ENCODE measurements at regions not wholly inside any gene's neighbourhood (a gene's known extent, or its start where the extent isn't known, plus 50 kb on each side); places are given as distances from the start of the nearest gene placed in this dataset.
"Not testable (repeated sequence)": the region's sequence is repeated elsewhere in the genome, so short reads cannot be mapped to it uniquely, and the experiment has no call there.

GRCh38 chr5:38621840-38622437 is 65.5 kb upstream of the LIFR start:
- DNase-seq, result no peak
- Histone ChIP-seq H3K27me3 (no peaks in the 10 kb centered on the region), H3K4me3 (no peak overlapping the region), H3K9me3 (peaks cover 0 to 4% (median 0%) of the 10 kb centered on the region in 4 donors), H3K36me3 (no peaks in the 10 kb centered on the region), H3K4me1 (no peaks in the 10 kb centered on the region), H3K27ac (no peak overlapping the region)
- TF ChIP-seq CTCF (IDR thresholded peaks at IDR 0.05), result no peak
- TF ChIP-seq POLR2A (IDR thresholded peaks at IDR 0.05), result no peak

GRCh38 chr5:38622723-38623129 is 66.3 kb upstream of the LIFR start:
- H3K27me3 ChIP-seq, result no peaks in the 10 kb centered on the region
- H3K4me1 ChIP-seq, result no peaks in the 10 kb centered on the region
- no peak overlapping the region for H3K4me3 ChIP-seq
- no peak for DNase-seq
- H3K27ac ChIP-seq, result no peak overlapping the region
- TF ChIP-seq POLR2A (IDR thresholded peaks at IDR 0.05) (no peak), CTCF (IDR thresholded peaks at IDR 0.05) (no peak)
- no peaks in the 10 kb centered on the region for H3K36me3 ChIP-seq
- H3K9me3 ChIP-seq, result peaks cover 0 to 4% (median 0%) of the 10 kb centered on the region in 4 donors

DNA sequence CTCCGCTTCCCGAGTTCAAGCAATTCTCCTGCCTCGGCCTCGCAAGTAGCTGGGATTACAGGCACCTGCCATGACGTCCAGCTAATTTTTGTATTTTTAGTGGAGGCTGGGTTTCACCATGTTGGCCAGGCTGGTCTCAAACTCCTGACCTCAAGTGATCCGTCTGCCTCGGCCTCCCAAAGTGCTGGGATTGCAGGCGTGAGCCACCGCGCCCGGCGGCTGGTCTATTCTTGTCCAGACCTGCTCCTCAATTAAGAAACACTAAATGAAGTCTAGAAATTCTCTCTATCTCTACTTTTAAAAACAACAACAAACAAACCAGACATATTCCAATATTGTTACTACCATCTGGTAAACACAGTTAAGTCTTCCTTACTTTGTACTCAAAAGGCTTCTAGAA is 68.1 kb upstream of the LIFR start:
- not testable (repeated sequence) for DNase-seq

DNA sequence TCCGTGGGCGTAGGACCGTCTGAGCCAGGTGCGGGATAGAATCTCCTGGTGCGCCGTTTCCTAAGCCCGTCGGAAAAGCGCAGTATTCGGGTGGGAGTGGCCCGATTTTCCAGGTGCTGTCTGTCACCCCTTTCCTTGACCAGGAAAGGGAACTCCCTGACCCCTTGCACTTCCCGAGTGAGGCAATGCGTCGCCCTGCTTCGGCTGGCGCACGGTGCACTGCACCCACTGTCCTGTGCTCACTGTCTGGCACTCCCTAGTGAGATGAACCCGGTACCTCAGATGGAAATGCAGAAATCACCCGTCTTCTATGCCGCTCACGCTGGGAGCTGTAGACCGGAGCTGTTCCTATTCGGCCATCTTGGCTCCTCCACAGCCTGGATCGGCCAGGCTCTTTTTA is 74.9 kb upstream of the LIFR start:
- not testable (repeated sequence) for H3K4me1 ChIP-seq, DNase-seq, H3K27ac ChIP-seq

More for the DNA sequence above, 68.1 kb upstream of the LIFR start:
- not testable (repeated sequence) for H3K4me3 ChIP-seq, H3K36me3 ChIP-seq, H3K4me1 ChIP-seq, H3K27me3 ChIP-seq, H3K9me3 ChIP-seq, H3K27ac ChIP-seq

DNA sequence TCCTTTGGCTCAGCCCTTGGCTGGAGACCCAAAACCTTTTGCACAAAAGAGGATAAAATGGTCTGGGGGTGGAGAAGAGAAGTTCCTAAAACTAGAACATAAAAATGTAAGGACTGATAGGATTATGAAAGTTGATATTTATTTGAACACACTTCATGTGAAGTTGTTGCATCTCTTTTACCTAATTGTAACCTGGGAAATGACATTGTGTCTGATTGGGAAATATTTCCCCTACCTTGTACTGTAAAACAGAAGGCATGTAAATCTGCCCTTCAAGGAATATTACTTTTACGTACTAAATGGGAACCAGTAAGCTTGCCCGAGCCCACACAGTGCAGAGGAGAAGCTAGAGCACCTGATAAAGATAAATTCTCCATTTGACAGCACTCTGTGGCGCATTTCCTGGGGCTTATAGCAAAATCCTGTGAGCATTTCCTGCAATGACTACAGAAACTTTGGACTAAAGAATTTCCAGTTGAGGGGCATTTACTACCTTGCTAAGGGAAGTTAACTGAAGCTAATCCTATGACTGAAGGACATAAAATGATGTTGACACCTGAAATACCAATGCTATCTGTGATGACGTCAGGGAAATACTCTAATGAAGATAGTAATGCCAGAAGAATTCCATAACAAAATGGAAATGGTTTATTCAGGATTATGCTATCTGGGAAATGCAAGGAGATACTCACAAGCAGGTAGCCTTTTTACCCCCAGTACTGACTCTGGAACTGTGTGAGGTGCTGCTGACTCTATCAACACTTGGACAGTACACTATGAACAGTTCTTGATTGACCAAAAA is 78.3 kb upstream of the LIFR start:
- peaks cover 0 to 6% (median 0%) of the 10 kb centered on the region in 4 donors for H3K9me3 ChIP-seq
- H3K36me3 ChIP-seq, result no peaks in the 10 kb centered on the region
- no peak for DNase-seq
- H3K4me1 ChIP-seq, result no peaks in the 10 kb centered on the region
- H3K27ac ChIP-seq, result no peak overlapping the region
- TF ChIP-seq POLR2A (IDR thresholded peaks at IDR 0.05) (no peak), CTCF (IDR thresholded peaks at IDR 0.05) (no peak)
- no peaks in the 10 kb centered on the region for H3K27me3 ChIP-seq
- no peak overlapping the region for H3K4me3 ChIP-seq

More for the DNA sequence above, 74.9 kb upstream of the LIFR start:
- not testable (repeated sequence) for H3K27me3 ChIP-seq, H3K36me3 ChIP-seq, H3K9me3 ChIP-seq, H3K4me3 ChIP-seq

- H3K9me3 ChIP-seq, result peaks cover 0 to 6% (median 0%) of the 10 kb centered on the region in 4 donors
- DNase-seq, result no peak
- no peak overlapping the region for H3K4me3 ChIP-seq
- no peak overlapping the region for H3K27ac ChIP-seq
- H3K4me1 ChIP-seq, result no peaks in the 10 kb centered on the region
- no peak for TF ChIP-seq POLR2A (IDR thresholded peaks at IDR 0.05)
- no peak for TF ChIP-seq CTCF (IDR thresholded peaks at IDR 0.05)
- no peaks in the 10 kb centered on the region for H3K27me3 ChIP-seq
- H3K36me3 ChIP-seq, result no peaks in the 10 kb centered on the region
Measured at GRCh38 chr5:38636626-38637025, 80.2 kb upstream of the LIFR start.
